HEK293 (cell line): ENCODE measurements at regions not wholly inside any gene's neighbourhood (a gene's known extent, or its start where the extent isn't known, plus 50 kb on each side); places are given as distances from the start of the nearest gene placed in this dataset.

Experiments
- CTCF ChIA-PET: fragments of 350-600 bp; formaldehyde crosslinking; extraction: SDS; loops from one replicate; lab custom pipeline; 2021; ENCODE audit warnings: antibody characterized with exemption; lab: Yijun Ruan, JAX
- POLR2A ChIA-PET: fragments of 300-600 bp; formaldehyde crosslinking; extraction: SDS; loops from one replicate; lab custom pipeline; 2020; ENCODE audit warnings: antibody characterized with exemption, inconsistent platforms; lab: Yijun Ruan, JAX
- H3K27ac ChIP-seq: fragments of 200-500 bp; sonication (Bioruptor generic); 2 replicates; pipeline ENCODE4 v1.5.1; 2014; ENCODE audit warnings: low read depth, low read length, control low read depth, inconsistent platforms; ENCODE audit errors: extremely low read depth
- H3K36me3 ChIP-seq, 2 experiments: fragments of 200-500 bp in 1 of 2; sonication (Bioruptor generic) in 1 of 2; 1 replicate in 1 of 2; 2 replicates in 1 of 2; pipeline ENCODE4 v1.5.1; 2014 to 2017; ENCODE audit warnings: inconsistent platforms in 2 of 2, low read length in 2 of 2; ENCODE audit not compliant: control insufficient read depth in 2 of 2, insufficient read depth in 1 of 2
- H3K4me1 ChIP-seq: fragments of 200-500 bp; sonication (Bioruptor generic); 2 replicates; pipeline ENCODE4 v1.5.1; 2014; ENCODE audit warnings: mild to moderate bottlenecking, low read length, inconsistent platforms; ENCODE audit not compliant: control insufficient read depth, insufficient read depth
- H3K4me3 ChIP-seq: 2 replicates; pipeline ENCODE4 v1.5.1; 2011; ENCODE audit warnings: low read depth, mild to moderate bottlenecking, control low read depth, low read length, moderate library complexity
- H3K9me3 ChIP-seq: fragments of 200-500 bp; sonication (Bioruptor generic); 2 replicates; pipeline ENCODE4 v1.5.1; 2014; ENCODE audit warnings: low read depth, low read length, inconsistent platforms; ENCODE audit not compliant: control insufficient read depth, insufficient read depth
- MEIS1 ChIP-seq: sonication (generic); formaldehyde crosslinking; IDR thresholded peaks from 2 replicates; pipeline ENCODE4 v1.8.1; 2022; ENCODE audit warnings: missing genetic modification reagents, mild to moderate bottlenecking, borderline replicate concordance
- PRDM1 ChIP-seq: fragments of 450-650 bp; formaldehyde crosslinking; IDR thresholded peaks from 2 replicates; pipeline ENCODE4; 2016; ENCODE audit warnings: missing biosample characterization, missing genetic modification characterization
- PRDM10 ChIP-seq: fragments of 450-650 bp; formaldehyde crosslinking; IDR thresholded peaks from 2 replicates; pipeline ENCODE4 v1.5.1; 2016; ENCODE audit warnings: missing biosample characterization, missing genetic modification characterization
- SP2 ChIP-seq: fragments of 450-650 bp; formaldehyde crosslinking; IDR thresholded peaks from 2 replicates; pipeline ENCODE4 v1.5.1; 2016; ENCODE audit warnings: missing biosample characterization, missing genetic modification characterization
- ZNF184 ChIP-seq: fragments of 450-650 bp; IDR thresholded peaks from 2 replicates; pipeline ENCODE4 v1.5.1; 2018; ENCODE audit warnings: missing biosample characterization, mild to moderate bottlenecking, missing genetic modification characterization
- ZNF214 ChIP-seq: fragments of 450-650 bp; formaldehyde crosslinking; IDR thresholded peaks from 2 replicates; pipeline ENCODE4 v1.5.1; 2017; ENCODE audit warnings: missing biosample characterization, mild to moderate bottlenecking, missing genetic modification characterization, borderline replicate concordance
- ZNF26 ChIP-seq: fragments of 450-650 bp; formaldehyde crosslinking; IDR thresholded peaks from 2 replicates; pipeline ENCODE4 v1.5.1; 2016; ENCODE audit warnings: missing biosample characterization, missing genetic modification characterization
- ZNF266 ChIP-seq: fragments of 450-650 bp; formaldehyde crosslinking; IDR thresholded peaks from 2 replicates; pipeline ENCODE4 v1.5.1; 2016; ENCODE audit warnings: missing biosample characterization, missing genetic modification characterization, low read depth
- ZNF398 ChIP-seq: fragments of 450-650 bp; formaldehyde crosslinking; IDR thresholded peaks from 2 replicates; pipeline ENCODE4 v1.5.1; 2017; ENCODE audit warnings: missing biosample characterization, missing genetic modification characterization
- ZNF521 ChIP-seq: fragments of 450-650 bp; formaldehyde crosslinking; IDR thresholded peaks from 2 replicates; pipeline ENCODE4 v1.5.1; 2017; ENCODE audit warnings: missing biosample characterization, mild to moderate bottlenecking, missing genetic modification characterization
- ZNF555 ChIP-seq: fragments of 450-650 bp; formaldehyde crosslinking; conservative IDR thresholded peaks from 2 replicates; pipeline ENCODE4 v1.5.1; 2017; ENCODE audit warnings: missing biosample characterization, mild to moderate bottlenecking, missing genetic modification characterization, inconsistent platforms
- ZNF561 ChIP-seq: fragments of 450-650 bp; IDR thresholded peaks from 2 replicates; pipeline ENCODE4 v1.5.1; 2018; ENCODE audit warnings: missing biosample characterization, missing genetic modification characterization, borderline replicate concordance
- TF ChIP-seq, protein P1 (sequence below): fragments of 450-650 bp; formaldehyde crosslinking; IDR thresholded peaks from 2 replicates; pipeline ENCODE4 v1.5.1; 2016; ENCODE audit warnings: missing biosample characterization, missing genetic modification characterization
- TF ChIP-seq, protein P2 (sequence below): fragments of 450-650 bp; formaldehyde crosslinking; IDR thresholded peaks from 2 replicates; pipeline ENCODE4; 2016; ENCODE audit warnings: missing biosample characterization, missing genetic modification characterization

- TF ChIP-seq PRDM10 (no peak), ZNF266 (tag by site-specific recombination) (no peak), ZNF555 (tag by site-specific recombination) (no peak), ZNF561 (tag by site-specific recombination) (no peak)
- TF ChIP-seq, protein P1, sequence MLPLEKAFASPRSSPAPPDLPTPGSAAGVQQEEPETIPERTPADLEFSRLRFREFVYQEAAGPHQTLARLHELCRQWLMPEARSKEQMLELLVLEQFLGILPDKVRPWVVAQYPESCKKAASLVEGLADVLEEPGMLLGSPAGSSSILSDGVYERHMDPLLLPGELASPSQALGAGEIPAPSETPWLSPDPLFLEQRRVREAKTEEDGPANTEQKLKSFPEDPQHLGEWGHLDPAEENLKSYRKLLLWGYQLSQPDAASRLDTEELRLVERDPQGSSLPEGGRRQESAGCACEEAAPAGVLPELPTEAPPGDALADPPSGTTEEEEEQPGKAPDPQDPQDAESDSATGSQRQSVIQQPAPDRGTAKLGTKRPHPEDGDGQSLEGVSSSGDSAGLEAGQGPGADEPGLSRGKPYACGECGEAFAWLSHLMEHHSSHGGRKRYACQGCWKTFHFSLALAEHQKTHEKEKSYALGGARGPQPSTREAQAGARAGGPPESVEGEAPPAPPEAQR = no peak
- TF ChIP-seq, all 188 proteins: peak for 0
These were observed 461.3 kb downstream of the MCTP2 start (continued) for GRCh38 chr15:94692710-94693109.

DNA sequence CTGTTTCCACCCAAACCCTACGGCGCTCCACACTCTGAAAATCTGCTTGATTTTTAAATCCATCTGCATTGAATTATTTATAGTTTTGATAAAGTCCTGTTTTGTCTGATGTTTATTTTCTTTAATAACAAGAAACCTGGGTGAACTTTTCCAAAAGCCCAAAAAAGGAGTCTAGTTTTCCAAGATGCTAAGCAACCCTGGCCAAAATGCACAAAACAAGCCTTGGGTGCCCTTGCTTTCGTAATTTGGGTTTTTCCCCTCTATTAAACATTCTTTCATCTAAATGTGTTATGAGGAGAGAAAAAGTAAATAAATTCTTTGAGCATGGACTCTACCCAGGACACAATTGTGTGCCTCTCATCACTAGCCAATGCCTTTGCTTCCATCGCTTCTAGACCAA, 468.9 kb downstream of the MCTP2 start:
- no peaks in the 10 kb centered on the region for H3K9me3 ChIP-seq
- H3K4me3 ChIP-seq = no peak overlapping the region
- TF ChIP-seq ZNF398 (tag by site-specific recombination) (no peak), ZNF521 (tag by site-specific recombination) (no peak), MEIS1 (CRISPR knock-in tag) (no peak), ZNF214 (tag by site-specific recombination) (no peak), PRDM1 (tag by site-specific recombination) (no peak), SP2 (tag by site-specific recombination) (no peak), ZNF184 (tag by site-specific recombination) (no peak), ZNF26 (tag by site-specific recombination) (no peak)
- TF ChIP-seq, protein P2, sequence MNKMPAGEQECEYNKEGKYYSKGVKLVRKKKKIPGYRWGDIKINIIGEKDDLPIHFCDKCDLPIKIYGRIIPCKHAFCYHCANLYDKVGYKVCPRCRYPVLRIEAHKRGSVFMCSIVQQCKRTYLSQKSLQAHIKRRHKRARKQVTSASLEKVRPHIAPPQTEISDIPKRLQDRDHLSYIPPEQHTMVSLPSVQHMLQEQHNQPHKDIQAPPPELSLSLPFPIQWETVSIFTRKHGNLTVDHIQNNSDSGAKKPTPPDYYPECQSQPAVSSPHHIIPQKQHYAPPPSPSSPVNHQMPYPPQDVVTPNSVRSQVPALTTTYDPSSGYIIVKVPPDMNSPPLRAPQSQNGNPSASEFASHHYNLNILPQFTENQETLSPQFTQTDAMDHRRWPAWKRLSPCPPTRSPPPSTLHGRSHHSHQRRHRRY (tag by site-specific recombination) = no peak
- TF ChIP-seq, all 188 proteins: peak for 0
- Histone ChIP-seq H3K4me1 (no peaks in the 10 kb centered on the region), H3K27ac (no peak overlapping the region), H3K36me3 (no peaks in the 10 kb centered on the region)
- POLR2A ChIA-PET = no interaction called here
- CTCF ChIA-PET = no interaction called here
